OCI-LY7 (cell line): ENCODE measurements at regions not wholly inside any gene's neighbourhood (a gene's known extent, or its start where the extent isn't known, plus 50 kb on each side); places are given as distances from the start of the nearest gene placed in this dataset.
"Not testable (repeated sequence)": the region's sequence is repeated elsewhere in the genome, so short reads cannot be mapped to it uniquely, and the experiment has no call there.

Experiments
- BruUV-seq: library from RNA; stranded (reverse); fragments of 400-500 nt; replicated peaks from 2 replicates; lab custom pipeline; 2021; lab: Mats Ljungman, UMichigan
- CTCF ChIA-PET: fragments of 300-600 bp; sonication (Branson Sonifier 250); formaldehyde crosslinking; loops from one replicate; lab custom pipeline; 2022; ENCODE audit warnings: antibody characterized with exemption; ENCODE audit not compliant: unreplicated experiment; lab: Charles Lee
- POLR2A ChIA-PET: fragments of 300-600 bp; sonication (Branson Sonifier 250); formaldehyde crosslinking; loops from one replicate; lab custom pipeline; 2022; ENCODE audit warnings: antibody characterized with exemption; lab: Charles Lee
- DNase-seq: peaks from one replicate; pipeline ENCODE4 v3.0.0-alpha.2; 2015; ENCODE audit warnings: low spot score
- H2AFZ ChIP-seq: fragments of 200-600 bp; sonication (generic), shearing (Covaris generic); 2 replicates; pipeline ENCODE4 v1.6.1; 2014; ENCODE audit warnings: mild to moderate bottlenecking, antibody characterized with exemption, low read length, moderate library complexity
- H3K27ac ChIP-seq: fragments of 200-600 bp; sonication (generic); 2 replicates; pipeline ENCODE4 v1.5.1; 2014; ENCODE audit warnings: mixed run types, low read depth, mild to moderate bottlenecking, moderate library complexity, low read length, inconsistent platforms; ENCODE audit not compliant: poor library complexity, severe bottlenecking
- H3K36me3 ChIP-seq: fragments of 200-600 bp; sonication (generic); 2 replicates; pipeline ENCODE4 v1.6.1; 2014; ENCODE audit warnings: mild to moderate bottlenecking, antibody characterized with exemption, low read length, moderate library complexity, mixed read lengths; ENCODE audit not compliant: insufficient read depth
- H3K4me1 ChIP-seq: fragments of 200-600 bp; sonication (generic); 2 replicates; pipeline ENCODE4 v1.5.1; 2014; ENCODE audit warnings: mild to moderate bottlenecking, low read length; ENCODE audit not compliant: insufficient read depth, poor library complexity, severe bottlenecking
- H3K4me2 ChIP-seq: fragments of 200-600 bp; sonication (generic); 2 replicates; pipeline ENCODE4 v1.6.1; 2014; ENCODE audit warnings: mild to moderate bottlenecking, low read length
- H3K4me3 ChIP-seq: fragments of 200-600 bp; sonication (generic); 2 replicates; pipeline ENCODE4 v1.5.1; 2014; ENCODE audit warnings: mild to moderate bottlenecking, low read depth, low read length; ENCODE audit not compliant: poor library complexity, severe bottlenecking
- H3K79me2 ChIP-seq: fragments of 200-600 bp; sonication (generic); 2 replicates; pipeline ENCODE4 v1.6.1; 2016; ENCODE audit warnings: low read depth, mild to moderate bottlenecking, low read length, moderate library complexity, mixed read lengths; ENCODE audit not compliant: insufficient read depth
- H3K9me2 ChIP-seq: fragments of 200-600 bp; sonication (generic); 2 replicates; pipeline ENCODE4 v1.6.1; 2016; ENCODE audit warnings: mild to moderate bottlenecking, low read length, mixed read lengths; ENCODE audit not compliant: insufficient read depth
- H3K9me3 ChIP-seq: fragments of 200-600 bp; sonication (generic); 2 replicates; pipeline ENCODE4 v1.6.1; 2014; ENCODE audit warnings: mild to moderate bottlenecking, mixed run types, low read length, mixed read lengths
- H4K20me1 ChIP-seq: fragments of 200-600 bp; sonication (generic); 2 replicates; pipeline ENCODE4 v1.6.1; 2014; ENCODE audit warnings: mild to moderate bottlenecking, antibody characterized with exemption, low read length, moderate library complexity, mixed read lengths; ENCODE audit not compliant: insufficient read depth
- CTCF ChIP-seq: fragments of 200-600 bp; sonication (generic); conservative IDR thresholded peaks from 2 replicates; pipeline ENCODE4 v1.5.1; 2014; ENCODE audit warnings: mild to moderate bottlenecking, antibody characterized with exemption, low read length, moderate library complexity, mixed read lengths
- EZH2phosphoT487 ChIP-seq: fragments of 200-600 bp; sonication (generic); IDR thresholded peaks from 2 replicates; pipeline ENCODE4 v1.6.1; 2018; ENCODE audit warnings: low read depth, borderline replicate concordance, mild to moderate bottlenecking, mixed run types, antibody characterized with exemption, low read length, moderate library complexity, mixed read lengths
- intact Hi-C: fragments of 100-400 bp; cut with micrococcal nuclease; formaldehyde crosslinking; loops from one replicate; pipeline ENCODE4 v1.10.0; 2022; ENCODE audit not compliant: unreplicated experiment

GRCh38 chr2:60347781-60348180, 205.7 kb downstream of the BCL11A start:
- Histone ChIP-seq H3K9me3 (peaks cover 27% of the 10 kb centered on the region; the same call in 1 of the 2 replicates), H3K27ac (peak overlapping the region; percentile 1), H3K4me2 (no peak overlapping the region), H3K4me1 (peaks cover 60% of the 10 kb centered on the region), H4K20me1 (no peaks in the 10 kb centered on the region), H3K36me3 (peaks cover 19% of the 10 kb centered on the region), H3K79me2 (no peaks in the 10 kb centered on the region; the same call in 1 of the 2 replicates), H3K9me2 (no peaks in the 10 kb centered on the region), H3K4me3 (no peak overlapping the region), H2AFZ (peak overlapping the region; percentile 17; the same call in 1 of the 2 replicates)
- POLR2A ChIA-PET: interaction anchor here (1.0 to 8.8 kb wide), 4 partner anchors 8 to 29 kb away, joined by 6 to 99 read pairs (median 78); no protein-coding TSS in a partner anchor
- no peak for TF ChIP-seq EZH2phosphoT487
- no peak for TF ChIP-seq CTCF
- no TSS peak for BruUV-seq
- intact Hi-C loops: no loop called here
- CTCF ChIA-PET: no interaction called here
- no peak for DNase-seq

GRCh38 chr2:60342491-60342890, 211.0 kb downstream of the BCL11A start:
- H3K36me3 ChIP-seq: peaks cover 12% of the 10 kb centered on the region; the same call in 1 of the 2 replicates
- H4K20me1 ChIP-seq, H3K4me3 ChIP-seq, DNase-seq, H3K27ac ChIP-seq, H3K79me2 ChIP-seq, BruUV-seq, intact Hi-C loops, H3K4me2 ChIP-seq, H2AFZ ChIP-seq, H3K9me2 ChIP-seq: not testable (repeated sequence)
- peaks cover 19% of the 10 kb centered on the region; the same call in 1 of the 2 replicates for H3K9me3 ChIP-seq
- ChIA-PET POLR2A (interaction anchor here (0.6 to 6.8 kb wide), 7 partner anchors 8 to 1083 kb away, joined by 3 to 76 read pairs (median 4); no protein-coding TSS in a partner anchor), CTCF (interaction anchor here (0.5 to 1.4 kb wide), 4 partner anchors 10 to 23 kb away, joined by 3 to 7 read pairs (median 4); no protein-coding TSS in a partner anchor)
- H3K4me1 ChIP-seq: peaks cover 12% of the 10 kb centered on the region

- H3K27ac ChIP-seq: no peak overlapping the region
- CTCF ChIA-PET: interaction anchor here (1.1 to 1.3 kb wide), 2 partner anchors 12 to 29 kb away, joined by 3 read pairs; no protein-coding TSS in a partner anchor
- H3K4me1 ChIP-seq: peaks cover 18% of the 10 kb centered on the region
- H3K79me2 ChIP-seq: no peaks in the 10 kb centered on the region
- H3K36me3 ChIP-seq: peaks cover under 1% of the 10 kb centered on the region; the same call in 1 of the 2 replicates
- no peaks in the 10 kb centered on the region for H3K9me2 ChIP-seq
- POLR2A ChIA-PET: interaction anchor here (1.0 to 6.8 kb wide), 6 partner anchors 8 to 206 kb away, joined by 3 to 76 read pairs (median 7); no protein-coding TSS in a partner anchor
- peaks cover 6% of the 10 kb centered on the region; the same call in 1 of the 2 replicates for H3K9me3 ChIP-seq
- no peak for DNase-seq
- no TSS peak for BruUV-seq
- H3K4me3 ChIP-seq: no peak overlapping the region
- no peak overlapping the region for H3K4me2 ChIP-seq
- no peaks in the 10 kb centered on the region for H4K20me1 ChIP-seq
- intact Hi-C loops: no loop called here
- no peak overlapping the region for H2AFZ ChIP-seq
- TF ChIP-seq EZH2phosphoT487 (no peak), CTCF (no peak)
Observed at GRCh38 chr2:60341151-60341550, 212.3 kb downstream of the BCL11A start.
